ENCODE measurements at regions not wholly inside any gene's neighbourhood (a gene's known extent, or its start where the extent isn't known, plus 50 kb on each side); places are given as distances from the start of the nearest gene placed in this dataset.

- peak; percentile 18 for DNase-seq
Observed at GRCh38 chr5:173808079-173808808, 79.9 kb upstream of the CPEB4 start.

GRCh38 chr5:173809014-173809413 lies 79.1 kb upstream of the CPEB4 start:
- peak; percentile 8 for DNase-seq

- no peak for DNase-seq
Observed at GRCh38 chr5:173812811-173813550, 75.2 kb upstream of the CPEB4 start.

DNA sequence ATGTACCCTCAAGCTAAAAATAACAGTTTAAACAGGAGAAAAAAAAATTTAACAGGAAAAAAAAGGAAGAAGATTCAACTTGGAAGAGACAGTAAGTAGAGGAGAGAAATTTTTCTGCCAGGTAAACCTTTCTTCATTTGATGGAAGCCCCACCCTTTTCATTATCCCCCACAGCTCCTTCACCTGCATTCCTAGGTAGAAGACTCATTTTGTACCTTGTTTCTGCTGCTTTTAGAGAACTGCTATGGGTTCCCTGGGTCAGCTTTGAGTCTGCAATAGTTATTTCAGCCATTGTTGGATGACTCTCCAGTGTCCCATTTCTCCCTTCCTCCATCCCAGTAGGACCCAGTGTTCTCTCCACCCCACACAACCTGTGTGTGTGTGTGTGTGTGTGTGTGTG lies 74.1 kb upstream of the CPEB4 start:
- DNase-seq, result no peak

- DNase-seq, result no peak
Observed at GRCh38 chr5:173815571-173815970, 72.6 kb upstream of the CPEB4 start.

DNA sequence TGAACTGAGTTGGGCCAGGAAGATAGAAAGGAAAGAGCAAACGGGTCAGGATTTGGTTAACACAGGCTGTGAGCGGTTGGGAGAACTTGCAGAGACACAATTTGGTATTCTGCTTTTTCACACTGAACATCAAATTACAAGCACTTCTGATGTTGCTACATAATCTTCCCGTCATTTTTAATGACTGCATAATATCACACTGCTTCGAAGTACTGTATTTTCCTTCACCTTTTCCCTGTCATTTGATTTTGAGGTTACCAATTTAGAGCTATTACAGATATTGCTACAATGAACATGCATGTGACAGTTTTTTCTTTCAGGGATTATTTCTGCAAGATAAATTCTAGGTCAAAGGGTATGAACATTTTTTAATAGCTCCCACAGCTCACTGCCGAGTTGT lies 71.4 kb upstream of the CPEB4 start:
- no peak for DNase-seq

DNA sequence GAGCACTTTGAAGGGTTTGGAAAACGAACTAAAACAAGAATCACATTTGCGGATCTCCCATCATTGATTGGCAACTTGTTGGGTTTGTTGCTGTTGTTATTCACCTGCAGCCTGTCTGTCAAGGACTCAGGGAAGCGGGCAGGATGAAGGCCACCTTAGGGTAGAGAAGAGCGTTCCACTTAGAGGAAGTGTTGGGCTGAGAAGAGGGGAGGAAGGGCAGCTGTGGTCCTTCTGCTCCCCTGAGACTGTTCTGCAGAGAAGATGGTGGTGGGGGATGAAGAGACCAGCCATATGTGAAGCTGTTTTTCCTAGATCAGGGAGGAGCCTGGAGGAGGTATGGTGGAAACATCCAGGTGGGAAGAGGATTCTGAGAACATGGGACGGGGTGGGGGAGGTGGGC lies 70.6 kb upstream of the CPEB4 start:
- DNase-seq, result no peak

DNA sequence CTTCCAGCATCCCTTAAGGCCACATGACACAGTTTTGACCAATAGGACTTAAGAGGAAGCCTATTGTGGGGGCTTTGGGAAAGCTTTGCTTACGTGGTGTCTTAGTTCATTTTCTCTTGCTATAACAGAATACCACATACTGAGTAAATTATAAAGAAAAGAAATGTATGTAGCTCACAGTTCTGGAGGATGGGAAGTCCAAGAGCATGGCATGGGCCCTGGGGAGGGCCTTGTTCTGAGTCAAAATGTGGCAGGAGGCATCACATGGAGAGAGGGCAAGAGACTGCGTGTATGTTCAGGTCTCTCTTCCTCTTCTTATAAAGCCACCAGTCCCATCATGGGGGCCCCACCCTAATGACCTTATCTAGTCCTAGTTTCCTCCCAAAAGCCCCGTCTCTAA lies 68.6 kb upstream of the CPEB4 start:
- DNase-seq, result no peak

GRCh38 chr5:173823274-173823644 lies 64.9 kb upstream of the CPEB4 start:
- DNase-seq, result no peak

DNA sequence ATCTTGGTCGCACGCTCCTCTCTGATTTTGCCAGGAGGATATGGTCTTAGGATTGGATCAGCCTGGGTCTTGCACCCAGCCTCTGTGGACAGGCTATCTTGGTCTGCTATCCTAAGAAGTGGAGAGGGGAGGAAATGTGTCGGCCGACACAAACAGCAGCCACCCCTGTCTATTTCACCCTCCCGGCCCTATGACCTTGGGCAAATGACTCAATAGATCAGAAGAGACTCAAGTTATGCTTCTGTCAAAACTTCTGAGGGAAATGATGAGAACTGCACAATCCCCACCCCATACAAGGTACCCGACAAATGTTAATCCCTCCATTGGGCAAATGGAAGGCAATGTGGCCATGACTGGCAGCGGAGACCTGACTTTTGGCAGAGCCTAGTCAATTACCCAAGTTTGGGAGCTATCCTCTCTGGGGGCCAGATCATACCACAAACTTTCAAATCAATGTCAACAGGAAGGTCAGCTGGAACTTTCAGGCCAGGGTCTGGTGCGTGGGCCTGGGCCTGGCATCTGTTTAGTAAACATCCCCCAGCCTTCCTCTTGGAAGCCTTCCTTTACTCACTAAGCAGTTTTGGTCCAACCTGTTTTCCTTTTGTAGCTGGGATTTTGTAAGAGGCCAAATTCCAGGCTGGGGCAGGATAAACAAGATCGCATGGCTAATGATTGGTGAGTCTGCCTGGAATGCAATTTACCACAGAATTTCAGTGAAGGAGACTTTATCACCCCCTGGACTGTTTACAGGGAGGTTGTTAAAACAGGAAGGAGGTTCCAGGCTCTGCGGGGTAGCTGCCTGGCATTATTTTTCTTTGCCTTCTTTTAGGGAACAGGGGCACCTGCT lies 64.2 kb upstream of the CPEB4 start:
- no peak for DNase-seq

- no peak for DNase-seq
Observed at GRCh38 chr5:173825215-173825865, 62.8 kb upstream of the CPEB4 start.

GRCh38 chr5:173826086-173826427 lies 62.1 kb upstream of the CPEB4 start:
- DNase-seq, result no peak

- DNase-seq, result no peak
Observed at GRCh38 chr5:173826428-173827350, 61.5 kb upstream of the CPEB4 start.

DNA sequence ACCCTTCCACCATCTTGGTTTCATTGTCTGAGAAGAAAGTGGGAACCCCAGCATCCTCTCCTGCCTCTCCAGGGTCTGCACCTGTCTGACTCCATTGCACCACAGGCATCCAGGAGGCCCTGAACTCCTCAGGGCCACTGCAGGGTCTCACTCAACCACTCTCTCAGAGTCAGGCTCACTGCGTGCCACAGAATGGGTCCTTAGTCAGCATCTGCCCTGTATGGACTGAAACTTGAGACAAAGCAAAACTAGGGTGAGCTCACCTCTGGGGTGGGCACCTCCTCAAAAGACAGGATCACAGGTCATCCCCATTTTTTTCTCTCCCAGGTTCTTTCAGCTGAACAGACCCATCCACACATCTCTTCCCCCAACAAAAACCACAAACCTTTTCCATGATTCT lies 59.2 kb upstream of the CPEB4 start:
- DNase-seq, result no peak

GRCh38 chr5:173829826-173830225 lies 58.3 kb upstream of the CPEB4 start:
- no peak for DNase-seq

DNA sequence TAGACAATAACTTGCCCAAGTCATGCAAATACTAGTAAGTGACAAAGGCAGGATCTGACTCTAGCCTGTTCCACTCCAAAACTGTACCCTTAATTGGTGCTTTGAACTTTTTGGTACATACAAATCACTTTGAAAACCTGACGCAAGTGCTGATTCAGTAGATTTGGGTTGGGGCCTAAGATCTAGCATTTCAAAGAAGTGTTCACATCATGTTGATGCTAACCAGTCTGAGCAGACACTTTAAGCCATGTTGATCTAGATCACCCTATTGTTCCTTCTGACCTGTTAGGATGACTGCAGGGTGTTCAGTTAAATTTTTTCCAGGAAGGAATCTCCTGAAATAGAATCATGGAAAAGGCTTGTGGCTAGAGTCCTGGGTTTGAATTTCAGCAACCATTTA lies 57.7 kb upstream of the CPEB4 start:
- no peak for DNase-seq

- peak; percentile 27 for DNase-seq
Observed at GRCh38 chr5:173831196-173831914, 56.8 kb upstream of the CPEB4 start.

- DNase-seq, result no peak
Observed at GRCh38 chr5:173832386-173832785, 55.8 kb upstream of the CPEB4 start.

GRCh38 chr5:173833196-173833985 lies 54.8 kb upstream of the CPEB4 start:
- peak; percentile 20 for DNase-seq

DNA sequence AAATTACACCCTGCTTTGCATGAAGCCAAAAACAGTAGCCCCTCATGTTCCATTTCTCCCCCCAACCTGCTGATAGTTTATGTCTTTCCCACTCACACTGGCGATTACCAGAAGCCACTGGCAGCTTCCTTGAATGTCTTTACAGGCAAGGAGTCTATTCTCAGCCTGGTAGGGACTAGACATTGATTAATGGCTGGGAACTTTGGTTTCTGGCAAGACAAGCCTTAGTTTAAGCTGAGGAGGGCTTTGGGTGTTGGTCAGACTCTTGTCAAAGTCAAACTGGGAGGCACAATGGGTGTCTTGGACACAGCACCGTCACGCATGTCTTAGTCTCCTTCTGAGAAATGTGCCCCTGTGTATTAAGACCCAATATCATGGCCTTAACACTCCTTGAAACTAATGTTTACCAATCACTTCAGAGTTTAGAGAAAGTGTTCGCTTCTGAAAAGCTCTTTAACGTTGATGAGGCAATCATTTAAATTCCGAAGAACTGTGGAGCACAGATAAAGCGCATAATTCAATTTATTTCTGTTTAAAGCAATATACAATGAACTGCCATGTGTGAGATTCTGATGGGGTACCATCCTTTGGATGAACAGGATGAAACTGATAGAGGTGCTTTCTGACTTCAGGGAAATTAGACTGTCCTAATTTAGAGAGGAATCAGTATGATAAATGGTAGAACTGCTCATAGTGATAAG lies 53.9 kb upstream of the CPEB4 start:
- DNase-seq, result no peak
